ENCODE measurements at regions not wholly inside any gene's neighbourhood (a gene's known extent, or its start where the extent isn't known, plus 50 kb on each side); places are given as distances from the start of the nearest gene placed in this dataset.
"Not testable (repeated sequence)": the region's sequence is repeated elsewhere in the genome, so short reads cannot be mapped to it uniquely, and the experiment has no call there.

DNA sequence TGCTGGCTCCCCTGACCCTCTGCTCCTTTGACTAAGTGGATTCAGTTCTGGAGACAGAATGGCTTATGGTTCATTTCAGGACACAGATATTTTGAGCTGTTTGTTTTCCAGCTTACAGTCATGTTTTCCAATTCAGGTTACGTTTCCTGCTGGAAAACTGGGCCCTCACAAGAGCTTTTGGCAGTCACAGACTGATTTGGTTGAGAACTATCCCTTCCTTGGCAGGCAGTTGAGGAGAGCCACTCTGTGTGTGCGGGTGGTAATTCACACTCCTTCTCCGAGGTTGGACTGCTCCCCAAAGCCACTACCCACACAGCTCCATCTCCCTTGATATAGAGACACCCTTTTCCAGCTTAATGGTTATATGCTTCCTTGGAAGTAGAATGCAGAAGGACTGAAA lies 534.5 kb downstream of the TMEM38B start:
- DNase-seq (ENCODE audit: low read depth) = no peak

DNA sequence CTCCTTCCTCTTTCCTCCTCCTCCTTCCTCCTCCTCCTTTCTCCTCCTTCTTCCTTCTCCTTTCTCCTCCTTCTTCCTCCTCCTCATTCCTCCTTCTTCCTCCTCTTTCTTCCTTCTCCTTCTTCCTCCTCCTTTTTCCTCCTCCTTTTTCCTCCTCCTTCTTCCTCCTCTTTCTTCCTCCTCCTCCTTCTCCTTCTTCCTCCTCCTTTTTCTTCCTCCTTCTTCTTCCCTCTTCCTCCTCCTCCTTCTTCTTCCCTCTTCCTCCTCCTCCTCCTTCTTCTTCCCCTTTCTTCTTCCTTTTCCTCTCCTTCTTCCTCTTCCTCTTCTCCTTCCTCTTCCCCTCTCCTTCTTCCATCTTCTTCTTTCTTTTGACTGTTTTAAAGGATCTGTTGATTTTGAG lies 538.8 kb downstream of the TMEM38B start:
- DNase-seq (ENCODE audit: low read depth) = no peak

DNA sequence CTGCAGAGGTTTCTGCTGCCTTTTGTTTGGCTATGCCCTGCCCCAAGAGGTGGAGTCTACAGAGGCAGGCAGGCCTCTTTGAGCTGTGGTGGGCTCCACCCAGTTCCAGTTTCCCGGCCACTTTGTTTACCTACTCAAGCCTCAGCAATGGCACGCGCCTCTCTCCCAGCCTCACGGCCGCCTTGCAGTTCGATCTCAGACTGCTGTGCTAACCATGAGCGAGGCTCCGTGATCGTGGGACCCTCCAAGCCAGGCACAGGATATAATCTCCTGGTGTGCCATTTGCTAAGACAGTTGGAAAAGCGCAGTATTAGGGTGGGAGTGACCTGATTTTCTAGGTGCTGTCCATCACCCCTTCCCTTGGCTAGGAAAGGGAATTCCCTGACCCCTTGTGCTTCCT lies 566.6 kb downstream of the TMEM38B start:
- not testable (repeated sequence) for DNase-seq (ENCODE audit: low read depth)

DNA sequence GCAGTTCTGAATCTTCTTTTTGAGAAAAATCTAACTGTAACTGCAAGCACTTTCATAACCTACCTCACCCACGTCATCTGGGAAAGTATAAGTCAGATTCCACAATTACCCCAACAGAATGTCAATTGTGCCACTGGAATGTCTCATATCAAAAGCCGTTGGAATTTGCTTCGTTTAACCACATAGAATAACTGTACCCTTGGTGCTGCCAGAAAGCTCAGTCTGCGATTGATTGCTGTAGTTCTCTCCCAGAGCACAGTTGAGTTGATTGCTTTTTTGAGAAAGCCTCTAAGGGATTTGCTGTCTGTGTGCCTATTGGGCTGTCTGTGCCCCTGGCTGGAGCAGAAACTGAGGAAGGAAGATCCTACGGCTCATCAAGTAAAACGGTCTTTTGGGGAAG lies 583.6 kb downstream of the TMEM38B start:
- DNase-seq (ENCODE audit: low read depth) = no peak

DNA sequence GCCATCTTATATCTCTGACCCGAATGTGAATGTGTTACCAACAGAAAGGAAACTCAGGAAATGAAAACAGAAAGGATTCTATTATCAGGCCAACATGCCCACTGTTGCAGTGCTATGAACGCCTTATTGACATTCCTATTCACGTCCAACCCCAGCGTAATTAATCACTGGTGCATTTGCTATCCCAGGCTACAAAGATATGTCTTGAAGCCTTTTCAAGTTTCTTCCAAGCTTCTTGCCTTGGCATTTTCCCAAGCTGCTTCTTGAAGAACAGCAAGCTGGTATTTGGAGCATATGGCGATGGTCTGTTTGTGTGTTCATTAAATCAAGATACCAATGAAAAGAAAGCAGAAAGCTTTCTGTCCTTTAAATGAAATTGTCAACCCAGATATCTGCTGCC lies 579.2 kb upstream of the ZNF462 start:
- DNase-seq (ENCODE audit: low read depth) = no peak

DNA sequence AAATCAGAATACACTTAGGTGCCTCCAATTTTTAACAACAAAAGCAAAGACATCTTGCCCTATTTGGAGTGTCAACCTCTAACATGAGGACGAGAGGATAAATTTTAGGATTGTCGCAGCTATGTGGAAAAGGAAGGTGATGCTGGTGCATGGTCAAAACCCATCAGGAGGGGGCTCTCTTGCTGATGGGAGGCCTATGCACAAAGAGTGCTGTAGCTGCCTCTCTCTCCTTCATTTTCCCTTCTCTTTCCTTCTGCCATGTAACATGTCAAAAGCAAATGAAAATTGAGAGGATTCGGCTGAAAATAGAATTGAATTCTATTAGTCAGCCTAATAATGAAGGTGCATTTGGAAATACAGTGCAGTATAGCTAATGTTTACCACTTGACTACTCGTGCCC lies 578.7 kb upstream of the ZNF462 start:
- DNase-seq (ENCODE audit: low read depth) = no peak

DNA sequence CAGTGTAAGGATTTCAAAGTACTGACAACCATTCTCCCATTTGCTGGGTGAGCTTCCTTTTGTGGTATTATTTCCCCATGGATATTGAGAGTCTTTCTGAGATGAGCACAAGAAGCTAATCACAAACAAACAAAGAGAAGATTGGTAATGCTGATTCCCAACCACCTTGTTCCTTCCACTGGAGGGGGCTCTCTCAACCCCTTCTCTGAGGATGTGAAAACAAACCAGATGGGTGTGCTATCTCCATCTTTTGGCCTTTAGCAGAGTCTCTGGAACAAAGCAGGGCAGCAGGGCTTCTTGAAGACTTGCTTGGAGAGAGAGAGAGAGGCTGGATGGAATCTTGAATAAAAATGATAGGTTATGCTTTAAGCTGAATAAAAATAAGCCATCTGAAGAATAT lies 576.7 kb upstream of the ZNF462 start:
- peak; percentile 24 for DNase-seq (ENCODE audit: low read depth)

DNA sequence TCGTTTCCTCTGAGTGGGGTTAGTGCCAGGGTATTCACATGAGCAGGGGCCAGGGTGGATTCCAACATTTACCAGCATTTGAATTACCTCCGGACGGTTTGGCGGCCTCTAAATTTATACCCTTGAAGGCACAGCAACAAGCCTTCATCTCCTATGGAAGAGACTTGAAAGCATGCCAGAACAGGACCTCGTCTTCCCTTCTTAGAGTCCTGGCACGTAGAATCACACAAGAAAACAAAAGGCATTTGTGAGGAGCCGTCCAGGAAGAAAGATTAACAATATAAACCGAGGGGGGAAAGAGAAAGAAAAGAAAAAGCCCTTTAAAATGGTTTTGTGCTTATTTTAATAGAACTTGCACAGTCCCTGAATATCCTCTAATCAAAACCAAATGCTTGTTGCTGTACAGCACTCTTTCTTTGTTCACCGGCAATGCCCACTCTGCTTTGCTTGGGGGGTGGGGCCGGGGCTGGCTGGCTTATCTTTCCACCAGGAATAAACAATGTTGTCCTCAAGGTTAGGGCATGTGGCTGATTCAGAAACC lies 575.8 kb upstream of the ZNF462 start:
- DNase-seq (ENCODE audit: low read depth) = no peak

DNA sequence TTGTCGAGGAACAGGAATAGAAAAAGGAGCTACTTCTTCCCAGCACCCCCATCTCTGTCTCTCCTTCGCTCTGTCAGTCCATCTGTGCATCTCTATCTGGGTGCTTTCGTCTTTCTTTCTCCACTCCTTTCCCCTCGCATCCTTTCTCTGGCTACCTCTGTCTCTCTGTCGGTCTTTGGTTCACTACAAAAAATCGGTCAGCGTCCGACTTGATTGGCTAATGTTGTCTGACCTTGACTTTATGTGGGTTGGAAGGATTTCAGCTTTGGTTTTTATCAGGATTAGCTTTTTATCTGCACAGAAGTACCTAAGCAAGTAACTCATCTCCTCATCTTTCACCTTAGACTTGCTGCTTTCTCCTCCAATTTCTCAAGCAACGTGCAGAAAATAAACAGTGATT lies 575.2 kb upstream of the ZNF462 start:
- no peak for DNase-seq (ENCODE audit: low read depth)

DNA sequence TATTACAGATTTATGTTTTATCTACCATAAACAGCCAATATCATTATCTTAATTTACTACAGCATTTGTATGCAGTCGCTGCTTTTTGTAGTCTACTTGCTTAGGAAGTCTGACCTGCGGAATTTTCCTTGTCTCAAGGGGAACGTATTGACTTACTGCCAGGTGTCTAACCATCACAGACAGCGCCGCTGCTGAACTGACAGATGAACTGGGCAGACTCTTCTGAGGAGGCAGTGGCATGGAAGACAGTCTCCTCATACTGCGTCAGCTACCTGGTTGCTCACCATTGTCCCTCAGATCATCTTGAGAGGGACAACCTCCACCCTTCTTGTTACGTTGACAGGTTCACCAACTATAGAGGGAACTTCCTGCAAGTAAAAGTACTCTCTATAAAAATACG lies 574.3 kb upstream of the ZNF462 start:
- no peak for DNase-seq (ENCODE audit: low read depth)

DNA sequence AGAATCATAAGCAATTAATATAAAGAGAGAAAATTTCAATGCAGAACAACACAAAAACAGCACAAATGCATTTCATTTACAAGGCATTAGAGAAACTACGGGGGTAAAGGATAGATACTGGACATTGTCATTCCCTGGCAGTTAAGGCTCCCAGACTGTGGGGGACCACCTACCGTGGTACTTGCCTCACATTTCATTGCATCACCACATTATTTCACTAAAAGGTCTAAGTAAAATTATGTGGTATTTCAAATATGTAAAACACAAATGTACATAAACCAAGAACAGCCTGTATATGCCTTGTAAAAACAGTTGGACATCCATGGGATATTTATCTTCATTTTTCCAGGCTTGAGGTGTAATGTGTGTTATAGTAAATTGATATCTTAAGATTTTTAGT lies 571.2 kb upstream of the ZNF462 start:
- DNase-seq (ENCODE audit: low read depth) = no peak

DNA sequence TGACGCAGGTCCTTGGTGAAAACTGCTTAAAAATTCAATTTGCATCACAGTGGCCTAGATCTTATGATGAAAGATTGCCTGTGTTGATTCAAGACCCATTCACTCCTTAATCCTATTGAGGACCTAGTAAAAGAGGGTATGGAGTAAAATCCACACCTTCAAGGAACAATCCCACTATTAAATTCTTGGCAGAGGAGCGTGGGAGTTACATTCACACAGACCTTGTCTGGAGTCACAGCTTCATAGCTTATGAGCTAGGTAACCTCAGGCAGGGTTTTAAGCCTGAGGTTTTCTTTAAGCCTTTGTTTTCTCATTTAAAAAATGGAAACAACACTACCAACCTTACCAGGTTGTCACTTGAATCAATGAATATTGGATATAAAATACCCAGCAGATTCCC lies 566.5 kb upstream of the ZNF462 start:
- no peak for DNase-seq (ENCODE audit: low read depth)

DNA sequence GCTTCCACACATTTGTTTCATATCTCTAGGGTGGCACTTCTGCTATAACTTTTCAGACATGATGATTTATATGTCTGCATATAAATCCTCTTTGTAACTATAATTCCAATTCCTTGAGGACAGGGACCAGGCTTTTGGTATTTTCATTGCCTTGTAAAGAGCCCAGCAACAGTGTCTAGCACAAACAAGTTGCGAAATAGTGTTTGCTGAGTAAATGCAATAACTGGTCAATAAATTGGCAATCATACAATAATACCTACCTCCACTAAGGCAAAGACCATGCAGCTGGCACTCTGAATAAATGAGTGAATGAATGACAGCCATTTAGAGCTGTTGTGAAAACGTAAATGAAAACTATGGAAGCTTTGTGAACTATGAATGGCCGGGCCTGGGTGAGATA lies 564.0 kb upstream of the ZNF462 start:
- DNase-seq (ENCODE audit: low read depth) = no peak

DNA sequence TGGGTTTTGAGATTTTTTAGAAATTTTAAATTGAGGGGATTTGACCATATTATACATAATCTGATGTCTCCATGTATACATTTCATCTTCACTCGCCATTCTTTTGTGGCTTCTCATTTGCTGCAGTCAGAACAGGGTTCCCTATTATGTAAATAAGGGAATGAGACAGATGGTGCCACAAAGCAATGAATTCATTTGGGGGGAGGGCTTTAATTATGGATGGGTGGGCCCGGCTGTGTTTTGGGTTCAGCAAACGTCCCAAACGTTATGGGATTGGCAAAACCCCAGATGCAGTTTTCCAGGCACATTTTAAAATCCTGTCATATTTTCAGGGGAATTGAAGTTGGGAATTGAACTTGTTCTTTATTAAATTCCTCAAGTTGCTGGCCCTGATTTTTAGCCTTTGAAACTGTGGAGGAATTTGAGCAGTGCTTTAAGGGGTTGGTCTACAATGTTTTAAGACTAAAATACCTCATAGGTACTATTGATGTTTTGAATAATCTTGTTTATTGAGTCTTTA lies 558.5 kb upstream of the ZNF462 start:
- DNase-seq (ENCODE audit: low read depth) = no peak

DNA sequence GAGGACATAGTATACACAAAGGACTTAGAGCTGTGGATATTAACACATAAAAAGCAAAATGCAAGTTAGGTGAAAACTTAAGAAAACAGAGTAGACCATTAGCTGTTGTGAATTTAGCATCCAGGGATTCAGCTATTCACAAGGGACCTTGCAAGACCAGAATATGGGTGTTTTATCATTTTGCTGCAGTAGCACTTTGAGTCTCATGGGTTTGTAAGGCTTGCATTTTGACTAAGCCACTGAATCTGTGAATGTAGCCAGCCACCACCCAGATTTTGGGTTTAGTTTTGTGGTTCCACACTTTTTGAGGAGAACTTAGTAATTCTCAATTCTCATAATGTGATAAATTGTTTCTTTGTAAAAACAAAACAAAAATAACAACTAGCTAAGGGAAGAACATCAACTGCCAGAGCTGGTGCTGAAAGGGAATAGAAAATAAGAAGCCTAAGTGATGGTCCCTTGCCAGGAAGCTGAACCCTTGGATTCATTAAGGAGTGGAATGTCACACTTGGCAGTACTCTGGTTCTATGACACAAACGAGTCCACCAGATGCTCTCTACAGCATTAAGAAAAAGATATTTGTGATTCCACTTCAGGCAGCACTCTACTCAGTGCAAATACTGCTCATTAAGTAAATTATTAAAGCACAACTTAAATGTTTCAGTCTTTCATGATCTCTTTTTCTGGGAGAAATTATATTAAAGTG lies 557.4 kb upstream of the ZNF462 start:
- DNase-seq (ENCODE audit: low read depth) = no peak

DNA sequence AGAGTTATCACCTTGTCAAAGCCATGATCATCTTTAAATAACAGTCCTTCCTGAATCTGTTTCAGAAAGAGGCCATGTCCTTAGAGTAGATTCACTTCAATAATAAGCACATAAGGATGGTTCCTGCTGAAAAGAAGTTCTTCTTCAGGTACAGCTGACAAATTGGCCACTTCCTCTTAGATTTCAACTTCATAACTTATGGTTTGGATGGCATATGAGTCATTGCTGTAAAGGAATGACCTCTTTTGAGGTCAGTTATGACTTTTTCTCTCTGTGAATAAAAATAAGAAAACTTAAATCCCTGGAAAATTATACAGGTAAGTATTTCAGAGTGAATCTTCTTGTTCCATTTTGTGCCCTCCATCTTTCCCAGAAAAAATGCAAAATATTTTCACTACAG lies 555.3 kb upstream of the ZNF462 start:
- DNase-seq (ENCODE audit: low read depth) = peak; percentile 64

DNA sequence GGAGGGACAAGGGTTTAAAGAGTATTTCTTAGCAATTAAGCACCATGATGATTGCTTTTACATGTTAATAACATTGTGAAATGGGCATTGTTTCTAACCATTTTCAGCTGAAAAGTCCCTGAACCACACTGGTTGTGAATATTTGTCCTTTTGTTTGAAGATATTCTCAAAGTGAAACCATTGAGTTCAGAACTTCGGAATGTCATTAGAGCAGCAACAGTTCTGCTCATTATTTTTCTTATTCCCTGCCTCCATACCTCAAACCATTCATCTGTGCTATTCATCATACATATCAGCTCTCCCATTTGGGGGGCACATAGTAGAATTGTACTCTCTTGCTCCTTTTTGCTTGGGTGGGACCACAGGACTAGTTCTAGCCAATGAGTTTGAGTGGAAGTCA lies 553.0 kb upstream of the ZNF462 start:
- DNase-seq (ENCODE audit: low read depth) = no peak

DNA sequence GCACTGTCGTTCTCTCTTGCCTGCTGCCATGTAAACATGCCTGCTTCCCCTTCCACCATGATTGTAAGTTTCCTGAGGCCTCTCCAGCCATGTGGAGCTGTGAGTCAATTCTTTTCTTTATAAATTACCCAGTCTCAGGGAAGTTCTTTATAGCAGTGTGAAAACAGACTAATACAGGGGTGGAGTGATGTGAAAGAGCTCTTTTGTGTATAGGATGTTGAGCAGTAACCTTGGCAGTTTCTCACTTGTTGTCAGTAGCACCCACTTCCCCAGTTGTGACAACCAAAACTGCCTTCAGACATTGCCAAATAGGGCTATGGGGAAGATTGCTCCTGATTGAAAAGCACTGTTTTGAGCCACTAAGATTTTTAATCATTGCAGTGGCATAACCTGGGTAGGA lies 552.2 kb upstream of the ZNF462 start:
- DNase-seq (ENCODE audit: low read depth) = no peak

DNA sequence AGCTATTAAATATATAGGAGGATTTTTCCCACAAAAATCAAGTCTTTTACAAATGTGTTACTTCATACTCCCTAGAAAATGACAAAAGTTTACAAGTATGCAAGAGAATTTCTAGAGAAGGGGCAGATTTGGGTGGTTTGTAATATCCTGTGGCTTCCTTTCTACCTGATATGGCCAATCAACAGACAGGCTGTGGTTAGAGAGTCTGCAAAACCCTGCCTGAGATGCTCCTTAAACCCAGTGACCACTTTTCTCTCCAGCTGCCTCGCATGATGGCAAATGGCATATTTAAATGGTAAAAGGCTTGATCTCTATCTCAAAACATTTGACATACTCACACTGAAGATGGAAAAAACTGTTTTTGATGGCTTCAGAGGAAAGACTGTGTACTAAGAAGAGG lies 550.1 kb upstream of the ZNF462 start:
- DNase-seq (ENCODE audit: low read depth) = peak; percentile 15

DNA sequence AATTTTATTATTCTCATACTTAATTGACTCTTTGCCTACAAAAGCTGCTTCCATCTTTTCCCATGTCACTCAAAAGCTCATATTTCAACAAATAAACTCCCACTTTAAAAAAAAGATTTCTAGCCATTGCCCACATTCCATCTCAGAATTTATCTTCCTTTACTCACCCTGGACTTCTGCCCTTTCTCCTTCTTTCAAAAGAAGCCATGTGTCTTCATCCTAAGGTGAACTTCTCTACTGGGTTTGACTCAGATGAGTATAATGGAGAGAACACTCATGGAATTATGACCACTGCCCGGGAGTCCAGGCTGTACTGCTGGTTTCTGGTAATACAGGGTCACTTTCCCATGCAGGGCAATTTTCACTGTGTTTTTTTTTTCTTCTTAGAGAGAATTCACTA lies 548.5 kb upstream of the ZNF462 start:
- DNase-seq (ENCODE audit: low read depth) = no peak

DNA sequence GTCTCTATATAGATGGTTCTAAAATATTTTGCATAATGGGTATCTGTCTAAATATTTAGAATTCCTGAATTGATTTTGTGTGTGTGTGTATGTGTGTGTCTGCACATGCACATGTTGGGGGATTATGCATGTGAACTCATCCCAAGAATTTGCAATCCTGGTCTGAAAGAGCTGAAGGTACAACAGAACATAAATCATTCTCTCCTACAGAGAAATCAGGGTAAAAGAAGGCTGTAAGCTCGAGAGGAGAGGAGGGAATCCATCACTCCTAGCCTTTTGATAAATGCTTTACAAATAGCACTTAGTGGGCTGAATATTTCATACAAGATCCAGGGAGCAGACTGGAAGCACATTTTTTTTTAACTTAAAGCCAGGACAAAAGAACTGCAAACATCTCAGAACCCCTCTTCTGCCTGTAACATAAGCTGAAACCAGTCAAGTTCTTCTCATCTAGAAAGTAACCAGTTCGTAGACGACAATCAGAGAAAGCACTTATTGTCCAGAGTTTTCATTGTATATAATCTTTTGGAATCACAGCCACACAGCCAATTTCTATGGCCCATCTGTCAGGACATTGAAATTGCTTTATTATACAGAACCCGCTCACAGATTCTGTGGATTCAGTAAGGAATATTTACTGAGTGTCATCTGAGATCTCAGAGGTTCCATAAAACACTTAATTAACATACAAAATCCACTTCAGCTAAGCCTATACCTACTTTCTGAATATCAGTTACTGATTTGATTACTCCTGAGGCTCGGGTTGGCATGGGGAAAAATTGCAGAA lies 541.4 kb upstream of the ZNF462 start:
- DNase-seq (ENCODE audit: low read depth) = no peak

DNA sequence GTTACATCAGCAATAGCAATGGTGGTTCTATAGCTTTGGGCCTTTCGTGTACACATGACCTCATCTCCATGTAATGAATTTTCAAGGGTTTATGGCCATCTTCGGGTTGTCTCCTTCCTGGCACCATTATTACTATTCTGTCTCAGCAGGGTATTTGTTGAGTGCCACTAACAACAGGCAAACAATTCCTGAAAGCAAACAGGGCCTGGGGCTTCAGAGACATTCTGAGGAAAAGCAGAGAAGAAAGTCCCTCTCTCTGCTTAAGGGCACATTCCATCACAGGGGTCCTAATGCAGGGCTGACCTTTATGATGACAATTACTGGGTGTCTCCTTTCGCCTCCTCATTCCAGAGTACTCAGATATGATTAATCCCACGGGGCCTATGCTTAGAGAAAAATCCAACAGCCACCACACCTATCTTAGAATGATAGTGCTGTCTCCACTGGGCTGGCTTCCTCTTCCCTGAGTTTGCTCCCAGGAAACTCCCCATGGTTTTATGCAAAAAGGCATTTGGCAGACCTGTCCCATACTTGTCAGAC lies 540.2 kb upstream of the ZNF462 start:
- no peak for DNase-seq (ENCODE audit: low read depth)

DNA sequence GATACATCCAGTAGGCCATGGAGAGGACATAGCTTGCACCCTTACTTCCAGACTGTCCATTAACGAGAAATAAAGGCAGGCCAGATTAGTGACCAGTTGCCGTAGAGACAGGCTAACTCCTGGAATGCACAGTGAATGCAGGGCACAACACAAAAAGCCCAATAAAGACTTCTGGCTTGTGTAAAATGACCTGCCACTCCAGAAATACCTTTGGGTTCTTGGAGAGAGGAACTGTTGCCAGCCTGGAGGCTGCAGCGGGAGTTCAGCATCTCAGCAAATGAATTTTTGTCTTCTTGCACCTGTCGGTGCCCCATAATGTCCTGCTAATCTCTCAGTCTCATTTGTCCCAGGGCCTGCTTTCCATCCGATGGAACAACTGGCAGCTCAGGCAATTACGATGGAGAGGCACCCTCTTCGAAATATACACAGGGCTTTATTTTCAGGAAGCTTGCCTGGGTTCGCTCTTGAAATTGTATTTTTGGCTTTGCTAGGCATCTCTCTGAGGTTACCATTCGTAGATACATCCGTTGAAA lies 538.8 kb upstream of the ZNF462 start:
- DNase-seq (ENCODE audit: low read depth) = no peak
